K562 (cell line): ENCODE measurements at regions not wholly inside any gene's neighbourhood (a gene's known extent, or its start where the extent isn't known, plus 50 kb on each side); places are given as distances from the start of the nearest gene placed in this dataset.

Experiments
- ATAC-seq: fragments of 200-7000 bp; cut with Tn5 transposase; 3 replicates; pipeline ENCODE4 v1.9.1; 2020; ENCODE audit warnings: moderate library complexity
- BruUV-seq: library from RNA; stranded (reverse); fragments of 400-500 nt; replicated peaks from 2 replicates; lab custom pipeline; 2021; lab: Mats Ljungman, UMichigan
- CTCF ChIA-PET: fragments of 300-600 bp; formaldehyde crosslinking; extraction: SDS; loops from one replicate; lab custom pipeline; 2021; ENCODE audit warnings: low intra/inter-chr PET ratio; lab: Yijun Ruan, JAX
- POLR2A ChIA-PET: fragments of 300-600, 350-650 bp; sonication (Branson Sonifier 250); formaldehyde crosslinking; extraction: SDS; loops from one replicate; lab custom pipeline; 2021; ENCODE audit warnings: antibody characterized with exemption, inconsistent platforms; lab: Yijun Ruan, JAX
- DNase-seq, 4 experiments: peaks; one replicate each; pipeline versions ENCODE4 v3.0.0 to v3.0.0-alpha.2; 2011 to 2018; ENCODE audit warnings: low spot score in 3 of 4, mixed read lengths in 3 of 4; ENCODE audit errors: extremely low read depth in 1 of 4
- FAIRE-seq: peaks from 2 replicates; lab custom pipeline; 2011; peaks lifted over from hg19 to GRCh38; lab: Jason Lieb, UNC
- H2AFZ ChIP-seq: 2 replicates; pipeline ENCODE4 v1.6.0; 2011; ENCODE audit warnings: low read depth, low read length, control low read depth, inconsistent platforms
- H3K27ac ChIP-seq: fragments of 200-600 bp; 3 replicates; pipeline ENCODE4 v1.8.0; 2011; ENCODE audit warnings: low read depth, mild to moderate bottlenecking, control low read depth, inconsistent platforms, low read length, moderate library complexity, mixed read lengths; ENCODE audit errors: extremely low read depth
- H3K27me3 ChIP-seq, 2 experiments: fragments of 300-600 bp in 1 of 2; 2 replicates in 1 of 2; 3 replicates in 1 of 2; pipeline versions ENCODE4 v1.6.0 to v1.8.0; 2011; ENCODE audit warnings: inconsistent platforms in 2 of 2, low read length in 2 of 2, mild to moderate bottlenecking in 1 of 2, mixed read lengths in 1 of 2, moderate library complexity in 1 of 2; ENCODE audit not compliant: control insufficient read depth in 2 of 2, insufficient read depth in 2 of 2
- H3K36me3 ChIP-seq: fragments of 300-600 bp; 3 replicates; pipeline ENCODE4 v1.8.0; 2011; ENCODE audit warnings: mild to moderate bottlenecking, low read length, inconsistent platforms; ENCODE audit not compliant: control insufficient read depth, insufficient read depth
- H3K4me1 ChIP-seq, 2 experiments: fragments of 200-600 bp in 1 of 2; replicated peaks in 1 of 2; 2 replicates in 1 of 2; 3 replicates in 1 of 2; pipeline versions ENCODE4 v1.5.1 to v1.8.0; 2011; ENCODE audit warnings: inconsistent platforms in 2 of 2, low read length in 2 of 2, mild to moderate bottlenecking in 1 of 2, mixed read lengths in 1 of 2, moderate library complexity in 1 of 2; ENCODE audit not compliant: control insufficient read depth in 2 of 2, insufficient read depth in 2 of 2
- H3K4me2 ChIP-seq: 2 replicates; pipeline ENCODE4 v1.6.1; 2011; ENCODE audit warnings: low read length, control low read depth, inconsistent platforms, mixed read lengths; ENCODE audit not compliant: insufficient read depth
- H3K4me3 ChIP-seq: fragments of 200-600 bp; sonication (generic), shearing (Covaris generic); 2 replicates; pipeline ENCODE4 v1.5.1; 2016; ENCODE audit warnings: control low read depth, inconsistent platforms
- H3K79me2 ChIP-seq: fragments of 200-600 bp; 3 replicates; pipeline ENCODE4 v1.8.0; 2011; ENCODE audit warnings: low read length, inconsistent platforms; ENCODE audit not compliant: control insufficient read depth, insufficient read depth
- H3K9ac ChIP-seq, 2 experiments: 2 replicates each; pipeline versions ENCODE4 v1.6.0 to v1.6.1; 2011; ENCODE audit warnings: low read depth in 2 of 2, low read length in 2 of 2, control low read depth in 1 of 2, inconsistent platforms in 1 of 2, mild to moderate bottlenecking in 1 of 2, mixed read lengths in 1 of 2; ENCODE audit not compliant: insufficient read depth in 1 of 2
- H3K9me1 ChIP-seq: one replicate; pipeline ENCODE4 v1.6.0; 2011; ENCODE audit warnings: inconsistent platforms, mild to moderate bottlenecking, low read length, moderate library complexity; ENCODE audit not compliant: control insufficient read depth, insufficient read depth
- H3K9me3 ChIP-seq: replicated peaks from 2 replicates; pipeline ENCODE4 v1.5.1; 2011; ENCODE audit warnings: low read depth, low read length, inconsistent platforms; ENCODE audit not compliant: control insufficient read depth, insufficient read depth
- H4K20me1 ChIP-seq: replicated peaks from 2 replicates; pipeline ENCODE4 v1.6.1; 2011; ENCODE audit warnings: low read length, inconsistent platforms, mixed read lengths; ENCODE audit not compliant: control insufficient read depth, insufficient read depth
- COPS2 ChIP-seq: fragments of 450-650 bp; conservative IDR thresholded peaks from 2 replicates; pipeline ENCODE4 v1.6.1; 2016; ENCODE audit warnings: mild to moderate bottlenecking, moderate library complexity
- EP300 ChIP-seq: IDR thresholded peaks from 2 replicates; pipeline ENCODE4 v1.6.1; 2012; ENCODE audit warnings: low read length, improper control_type of control experiment
- HDAC1 ChIP-seq, 2 experiments: fragments of 450-650 bp; IDR thresholded peaks; 2 replicates each; pipeline ENCODE4 v1.6.1; 2016 to 2017; ENCODE audit warnings: inconsistent platforms in 1 of 2, mild to moderate bottlenecking in 1 of 2, moderate library complexity in 1 of 2
- MCM7 ChIP-seq, 2 experiments: fragments of 450-650 bp; IDR thresholded peaks; 2 replicates each; pipeline ENCODE4 v1.6.1; 2016 to 2018
- PTBP1 ChIP-seq: fragments of 200-400 bp; formaldehyde crosslinking; IDR thresholded peaks from 2 replicates; pipeline ENCODE4 v1.6.1; 2017; ENCODE audit warnings: low read depth, low read length
- RBM25 ChIP-seq: fragments of 200-400 bp; formaldehyde crosslinking; IDR thresholded peaks from 2 replicates; pipeline ENCODE4 v1.6.1; 2018; ENCODE audit warnings: low read length, low read depth, moderate library complexity; ENCODE audit not compliant: severe bottlenecking
- SNIP1 ChIP-seq: fragments of 450-650 bp; IDR thresholded peaks from 2 replicates; pipeline ENCODE4 v1.7.1; 2017; ENCODE audit warnings: low read depth, mild to moderate bottlenecking
- ZFP30 ChIP-seq: fragments of 250-450 bp; sonication (Bioruptor Pico); IDR thresholded peaks from 2 replicates; pipeline ENCODE4 v1.8.0; 2022; ENCODE audit warnings: moderate library complexity, mild to moderate bottlenecking, inconsistent platforms, borderline replicate concordance
- ZNF124 ChIP-seq: sonication (generic); formaldehyde crosslinking; IDR thresholded peaks from 2 replicates; pipeline ENCODE4 v1.8.1; 2022; ENCODE audit warnings: missing genetic modification reagents
- ZNF76 ChIP-seq: fragments of 250-450 bp; sonication (Bioruptor Pico); IDR thresholded peaks from 2 replicates; pipeline ENCODE4 v1.4.0; 2020; ENCODE audit warnings: mild to moderate bottlenecking, moderate library complexity, borderline replicate concordance
- ZNF778 ChIP-seq: fragments of 450-650 bp; formaldehyde crosslinking; IDR thresholded peaks from 2 replicates; pipeline ENCODE4 v1.4.0; 2020; ENCODE audit warnings: mild to moderate bottlenecking, moderate library complexity
- WGBS: fragments of 100-300 bp; shearing (Covaris generic); methylation state at CpG from one replicate; pipeline ENCODE4 v1.1.6; 2016; ENCODE audit warnings: low coverage, mixed read lengths; ENCODE audit not compliant: insufficient coverage; ENCODE audit errors: missing lambda C conversion rate; 5-methylcytosine and 5-hydroxymethylcytosine counted together
- in situ Hi-C: fragments of 300-500 bp; cut with MboI; formaldehyde crosslinking; loops from 4 replicates; pipeline ENCODE4 v1.15.0; 2018; ENCODE audit warnings: inconsistent platforms, mixed read lengths
- intact Hi-C: fragments of 100-400 bp; cut with micrococcal nuclease; formaldehyde crosslinking; loops from 2 replicates; pipeline ENCODE4 v1.14.2; 2022

- Histone ChIP-seq H3K9ac (no peak overlapping the region), H3K27me3 (peaks cover 0 to 3% of the 10 kb centered on the region in 2 experiments; a peak in 1 of 5 replicates), H3K27ac (no peak overlapping the region), H3K4me2 (no peak overlapping the region), H3K4me1 (no peaks in the 10 kb centered on the region)
- DNase-seq = no peak
- POLR2A ChIA-PET = interaction anchor here (0.6 kb wide), 1 partner anchor 123 kb away, joined by 3 read pairs; no protein-coding TSS in a partner anchor
- intact Hi-C loops = no loop called here
- no peak for TF ChIP-seq SNIP1
- TF ChIP-seq MCM7 (IDR thresholded peaks at IDR 0.05) = no peak
- no peak for TF ChIP-seq HDAC1 (IDR thresholded peaks at IDR 0.05)
- no peak for TF ChIP-seq ZNF76 (CRISPR knock-in tag)
- TF ChIP-seq ZNF124 (CRISPR knock-in tag) = no peak
- no peak for TF ChIP-seq EP300
- TF ChIP-seq PTBP1 = no peak
- no peak for TF ChIP-seq ZFP30
- TF ChIP-seq ZNF778 (CRISPR knock-in tag) = no peak
- TF ChIP-seq RBM25 = no peak
- TF ChIP-seq COPS2 = no peak
- TF ChIP-seq, all 486 proteins: peak for 0
- Histone ChIP-seq H3K9me3 (no peaks in the 10 kb centered on the region), H3K79me2 (no peaks in the 10 kb centered on the region), H3K36me3 (no peaks in the 10 kb centered on the region), H3K9me1 (no peaks in the 10 kb centered on the region), H3K4me3 (no peak overlapping the region), H4K20me1 (no peaks in the 10 kb centered on the region), H2AFZ (no peak overlapping the region)
- CTCF ChIA-PET = no interaction called here
- FAIRE-seq = no peak
- BruUV-seq = no TSS peak
- WGBS = 0% methylated on average over 4 of the region's 5 CpGs
- no peak for ATAC-seq
- in situ Hi-C loops = no loop called here
Measured at GRCh38 chr12:105820429-105821125, 318.2 kb downstream of the NUAK1 start.
